UCSD-AML1 (cell line): ENCODE measurements at regions not wholly inside any gene's neighbourhood (a gene's known extent, or its start where the extent isn't known, plus 50 kb on each side); places are given as distances from the start of the nearest gene placed in this dataset.
"Not testable (repeated sequence)": the region's sequence is repeated elsewhere in the genome, so short reads cannot be mapped to it uniquely, and the experiment has no call there.

ENCODE experiments used
- DNase-seq: peaks from one replicate; lab custom pipeline; 2025; ENCODE audit not compliant: unreplicated experiment; lab: John Stamatoyannopoulos, UW

DNA sequence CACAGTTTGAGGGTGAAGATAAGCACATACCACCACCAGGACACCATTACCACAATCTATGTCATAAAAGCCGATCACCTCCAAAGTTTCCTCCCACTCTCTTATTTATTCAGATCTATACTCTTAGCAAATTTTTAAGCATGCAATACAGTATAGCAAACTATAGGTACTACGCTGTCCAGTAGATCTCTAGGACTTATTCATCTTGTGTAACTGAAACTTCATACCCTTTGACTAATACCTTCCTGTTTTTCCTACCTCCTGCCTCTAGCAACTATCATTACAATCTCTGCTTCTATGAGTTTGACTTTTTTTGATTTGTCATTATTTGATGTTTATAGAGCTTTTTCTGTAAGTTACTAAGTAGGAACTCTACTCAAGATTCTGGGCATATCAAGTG, 84.5 kb upstream of the MANSC4 start:
- DNase-seq, result no peak

- no peak for DNase-seq
Observed at GRCh38 chr12:27863839-27864238, 83.8 kb upstream of the MANSC4 start.

DNA sequence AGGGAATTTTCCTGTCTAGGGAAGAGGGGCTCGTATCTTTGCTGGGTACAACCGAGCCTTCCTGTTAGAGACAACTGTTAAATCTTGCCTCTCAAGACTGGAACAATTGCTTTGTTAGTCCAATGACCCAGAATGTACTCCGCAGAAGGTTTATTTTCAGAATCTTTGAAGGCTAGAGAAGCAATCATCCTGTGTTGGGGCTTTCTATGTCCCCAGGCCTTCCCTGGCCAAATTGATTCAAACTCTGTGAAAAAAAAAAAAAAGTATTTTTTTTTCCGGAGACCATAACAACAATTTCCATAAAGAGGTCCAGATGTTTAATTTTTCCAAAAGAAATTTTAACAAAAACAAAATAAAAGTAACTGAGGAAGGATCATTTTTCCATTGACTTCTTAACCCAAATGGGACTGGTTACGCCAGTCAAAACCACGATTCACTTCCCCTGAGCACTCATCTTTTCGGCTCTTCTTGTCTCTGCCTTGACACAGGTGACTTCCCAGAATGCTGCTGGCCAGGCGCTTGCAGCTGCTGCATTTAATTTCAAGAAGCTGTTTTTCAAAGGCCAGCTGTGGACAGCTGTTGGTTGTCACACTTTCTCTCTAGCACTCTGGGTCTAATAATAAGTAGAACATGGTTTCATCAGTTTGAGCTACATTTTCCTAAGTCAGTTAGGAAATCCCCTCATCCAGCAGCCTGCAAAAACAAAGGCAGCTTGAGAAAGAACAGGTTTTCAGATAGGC, 81.6 kb upstream of the MANSC4 start:
- no peak for DNase-seq

- DNase-seq, result peak; percentile 24
Observed at GRCh38 chr12:27859648-27860047, 79.6 kb upstream of the MANSC4 start.

- DNase-seq, result not testable (repeated sequence)
Observed at GRCh38 chr12:27857006-27857405, 77.0 kb upstream of the MANSC4 start.

GRCh38 chr12:27852742-27853141, 72.7 kb upstream of the MANSC4 start:
- no peak for DNase-seq
